ENCODE measurements at regions not wholly inside any gene's neighbourhood (a gene's known extent, or its start where the extent isn't known, plus 50 kb on each side); places are given as distances from the start of the nearest gene placed in this dataset.

DNA sequence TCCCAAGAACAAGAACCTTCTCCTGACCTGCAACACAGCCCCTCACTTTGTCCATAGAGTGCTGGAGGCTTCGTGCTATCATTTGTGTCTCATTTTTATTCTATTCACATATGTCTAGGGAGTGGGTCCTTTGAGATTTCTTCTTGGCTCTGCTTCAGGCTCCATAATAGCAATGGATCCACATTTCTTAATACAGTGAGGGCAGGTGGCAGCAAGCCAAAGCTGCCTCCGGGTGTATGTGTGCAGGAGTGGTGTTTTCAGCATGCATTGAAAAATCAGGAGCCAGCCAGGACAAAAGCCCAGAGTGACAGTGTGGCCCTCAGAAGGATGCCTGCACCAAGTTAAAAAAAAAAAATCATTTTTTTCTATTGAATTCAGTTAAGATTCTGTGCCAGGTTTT lies 115.1 kb upstream of the PELI1 start:
- no peaks in the 10 kb centered on the region for H3K27me3 ChIP-seq (ENCODE audit: control insufficient read depth, insufficient read depth, low read length)
- H3K4me3 ChIP-seq (ENCODE audit: low read length): no peak overlapping the region
- H3K9me3 ChIP-seq (ENCODE audit: control insufficient read depth, low read length): no peaks in the 10 kb centered on the region
- H3K36me3 ChIP-seq (ENCODE audit: control insufficient read depth, insufficient read depth, low read length): no peaks in the 10 kb centered on the region
- no peak overlapping the region for H3K9ac ChIP-seq (ENCODE audit: low read length)
- H3K4me1 ChIP-seq (ENCODE audit: control insufficient read depth, insufficient read depth, low read length): peaks cover 30% of the 10 kb centered on the region

DNA sequence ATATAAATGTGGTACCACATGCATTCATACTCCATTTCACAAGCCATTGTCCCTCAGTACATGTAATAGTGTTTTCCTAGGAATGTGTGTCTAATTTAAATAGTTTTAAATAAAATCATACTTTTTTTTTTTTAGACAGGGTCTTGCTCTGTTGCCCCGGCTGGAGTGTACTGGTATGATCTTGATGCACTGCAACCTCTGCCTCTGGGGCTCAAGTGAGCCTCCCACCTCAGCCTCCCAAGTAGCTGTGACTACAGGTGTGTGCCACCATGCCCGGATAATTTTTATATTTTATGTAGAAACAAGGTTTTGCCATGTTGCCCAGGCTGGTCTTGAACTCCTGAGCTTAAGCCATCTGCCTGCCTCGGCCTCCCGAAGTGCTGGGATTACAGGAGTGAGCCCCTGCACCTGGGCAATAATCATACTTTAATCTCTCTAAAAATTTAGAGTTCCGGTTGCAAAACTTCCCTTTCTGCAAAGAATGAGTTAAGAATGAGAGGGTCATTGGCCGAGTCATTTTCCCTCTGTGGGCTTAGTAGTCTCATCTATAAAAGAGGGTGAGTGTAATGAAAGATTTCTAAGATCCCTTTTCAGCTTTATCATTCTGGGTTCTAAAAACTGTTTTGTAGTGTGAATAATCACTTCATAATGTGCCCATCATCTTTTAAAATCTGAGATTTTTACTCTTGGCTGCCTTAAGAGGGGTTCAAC lies 116.0 kb upstream of the PELI1 start:
- Histone ChIP-seq H3K9me3 (ENCODE audit: control insufficient read depth, low read length) (no peaks in the 10 kb centered on the region), H3K27me3 (ENCODE audit: control insufficient read depth, insufficient read depth, low read length) (no peaks in the 10 kb centered on the region), H3K4me3 (ENCODE audit: low read length) (no peak overlapping the region), H3K4me1 (ENCODE audit: control insufficient read depth, insufficient read depth, low read length) (peaks cover 30% of the 10 kb centered on the region), H3K36me3 (ENCODE audit: control insufficient read depth, insufficient read depth, low read length) (no peaks in the 10 kb centered on the region), H3K9ac (ENCODE audit: low read length) (no peak overlapping the region)

DNA sequence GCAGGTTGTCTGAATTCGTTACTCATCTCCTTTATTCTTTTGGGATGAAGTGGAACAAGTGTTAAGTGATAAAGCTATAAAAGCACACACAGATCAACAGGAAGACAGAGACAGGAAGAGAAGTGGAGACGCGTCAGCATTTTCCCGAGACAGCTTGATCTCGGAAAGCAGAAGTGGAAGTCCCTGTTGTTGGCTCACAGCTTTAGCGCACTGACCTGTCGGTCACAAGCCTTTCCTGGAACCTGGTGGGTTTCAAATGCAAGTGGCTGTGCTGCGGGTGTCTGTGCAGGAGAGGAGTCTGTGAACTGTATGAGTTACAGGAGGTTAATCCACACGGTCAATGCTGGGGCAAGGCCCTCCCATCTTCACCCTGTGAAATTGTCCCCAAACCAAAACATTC lies 116.6 kb upstream of the PELI1 start:
- Histone ChIP-seq H3K4me1 (ENCODE audit: control insufficient read depth, insufficient read depth, low read length) (peaks cover 30% of the 10 kb centered on the region), H3K27me3 (ENCODE audit: control insufficient read depth, insufficient read depth, low read length) (no peaks in the 10 kb centered on the region), H3K9ac (ENCODE audit: low read length) (no peak overlapping the region), H3K36me3 (ENCODE audit: control insufficient read depth, insufficient read depth, low read length) (no peaks in the 10 kb centered on the region), H3K9me3 (ENCODE audit: control insufficient read depth, low read length) (no peaks in the 10 kb centered on the region), H3K4me3 (ENCODE audit: low read length) (no peak overlapping the region)

DNA sequence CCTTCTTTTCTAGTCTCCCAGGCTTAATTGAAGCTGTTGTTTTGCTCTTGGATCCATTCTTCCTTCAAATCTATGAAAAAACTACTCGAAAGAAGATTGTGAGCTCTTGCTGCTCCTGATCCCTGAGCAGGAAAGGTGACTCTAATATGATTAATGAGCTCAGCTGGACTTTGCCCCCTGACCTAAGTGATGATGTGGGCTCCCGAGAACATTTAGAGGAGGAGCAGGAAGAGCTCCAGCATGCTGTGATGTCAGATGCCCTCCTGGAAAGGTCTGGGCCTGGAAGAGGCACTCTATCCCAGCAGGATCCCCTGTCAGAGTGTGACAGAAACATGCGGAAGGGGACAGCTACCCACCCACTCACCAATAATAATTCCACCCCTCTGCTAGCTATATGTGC lies 117.9 kb upstream of the PELI1 start:
- H3K27me3 ChIP-seq (ENCODE audit: control insufficient read depth, insufficient read depth, low read length): no peaks in the 10 kb centered on the region
- peaks cover 30% of the 10 kb centered on the region for H3K4me1 ChIP-seq (ENCODE audit: control insufficient read depth, insufficient read depth, low read length)
- no peak overlapping the region for H3K4me3 ChIP-seq (ENCODE audit: low read length)
- H3K9ac ChIP-seq (ENCODE audit: low read length): no peak overlapping the region
- no peaks in the 10 kb centered on the region for H3K9me3 ChIP-seq (ENCODE audit: control insufficient read depth, low read length)
- no peaks in the 10 kb centered on the region for H3K36me3 ChIP-seq (ENCODE audit: control insufficient read depth, insufficient read depth, low read length)

DNA sequence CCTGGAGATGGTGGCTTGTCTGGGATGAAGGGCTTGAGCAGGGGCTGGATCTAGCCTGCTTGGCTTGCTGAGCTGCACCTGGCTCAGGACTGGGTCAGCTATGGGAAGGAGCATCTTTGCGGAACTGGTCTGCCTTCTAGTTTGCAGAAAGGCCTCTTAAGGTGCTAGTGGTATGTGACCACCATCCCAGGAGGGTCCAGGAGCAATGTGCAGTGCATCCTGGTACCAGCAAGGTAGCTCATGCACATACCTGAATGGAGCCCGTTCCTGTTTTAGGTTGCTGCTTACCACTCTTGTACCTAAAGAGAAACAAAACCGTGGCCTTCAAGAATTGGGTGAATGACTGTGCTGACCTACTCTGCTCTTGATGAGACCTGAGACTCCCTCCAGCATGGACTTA lies 118.6 kb upstream of the PELI1 start:
- H3K4me1 ChIP-seq (ENCODE audit: control insufficient read depth, insufficient read depth, low read length): peaks cover 30% of the 10 kb centered on the region
- no peaks in the 10 kb centered on the region for H3K27me3 ChIP-seq (ENCODE audit: control insufficient read depth, insufficient read depth, low read length)

DNA sequence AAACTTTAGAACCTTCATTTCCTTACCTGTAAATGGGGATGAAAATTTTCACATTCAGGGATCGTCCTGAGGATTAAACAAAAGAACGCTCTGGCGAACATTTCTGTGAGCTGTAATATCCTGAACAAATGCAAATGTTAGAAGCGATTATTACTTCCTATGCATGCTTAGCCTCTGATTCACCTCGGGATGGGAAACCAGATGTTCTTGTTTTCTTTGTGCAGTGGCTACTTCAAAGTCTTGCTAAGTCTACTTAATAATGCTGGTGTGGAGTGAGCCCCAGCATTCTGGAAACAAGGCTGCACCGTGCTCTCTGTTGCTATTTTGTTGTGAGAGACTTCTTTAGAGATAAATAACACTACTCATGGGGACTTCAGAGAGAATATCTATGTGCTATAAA lies 119.1 kb upstream of the PELI1 start:
- Histone ChIP-seq H3K9ac (ENCODE audit: low read length) (no peak overlapping the region), H3K36me3 (ENCODE audit: control insufficient read depth, insufficient read depth, low read length) (no peaks in the 10 kb centered on the region), H3K9me3 (ENCODE audit: control insufficient read depth, low read length) (no peaks in the 10 kb centered on the region), H3K27me3 (ENCODE audit: control insufficient read depth, insufficient read depth, low read length) (no peaks in the 10 kb centered on the region), H3K4me3 (ENCODE audit: low read length) (no peak overlapping the region), H3K4me1 (ENCODE audit: control insufficient read depth, insufficient read depth, low read length) (peaks cover 30% of the 10 kb centered on the region)

More for the DNA sequence above, 118.6 kb upstream of the PELI1 start:
- Histone ChIP-seq H3K9ac (ENCODE audit: low read length) (no peak overlapping the region), H3K9me3 (ENCODE audit: control insufficient read depth, low read length) (no peaks in the 10 kb centered on the region), H3K36me3 (ENCODE audit: control insufficient read depth, insufficient read depth, low read length) (no peaks in the 10 kb centered on the region), H3K4me3 (ENCODE audit: low read length) (no peak overlapping the region)

DNA sequence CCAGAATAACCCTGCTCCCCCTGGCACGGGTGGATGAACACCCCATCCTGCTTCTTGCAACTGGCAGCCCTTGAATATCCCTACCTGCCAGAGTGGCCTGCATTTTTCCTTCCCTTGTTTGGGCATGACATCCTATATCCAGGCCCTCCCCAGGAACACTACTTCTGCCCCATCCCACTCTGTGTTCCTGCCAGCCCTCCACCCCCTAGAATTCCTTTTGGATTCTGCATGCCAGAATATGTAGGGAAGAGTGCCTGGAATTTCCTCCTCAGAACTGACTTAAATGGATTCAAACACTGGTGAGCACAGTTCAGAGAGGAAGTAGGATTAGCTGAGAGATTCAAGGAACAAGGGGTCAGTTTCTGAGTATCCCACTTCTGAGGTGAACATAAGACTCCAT lies 123.5 kb upstream of the PELI1 start:
- no peak overlapping the region for H3K9ac ChIP-seq (ENCODE audit: low read length)
- H3K9me3 ChIP-seq (ENCODE audit: control insufficient read depth, low read length): no peaks in the 10 kb centered on the region

DNA sequence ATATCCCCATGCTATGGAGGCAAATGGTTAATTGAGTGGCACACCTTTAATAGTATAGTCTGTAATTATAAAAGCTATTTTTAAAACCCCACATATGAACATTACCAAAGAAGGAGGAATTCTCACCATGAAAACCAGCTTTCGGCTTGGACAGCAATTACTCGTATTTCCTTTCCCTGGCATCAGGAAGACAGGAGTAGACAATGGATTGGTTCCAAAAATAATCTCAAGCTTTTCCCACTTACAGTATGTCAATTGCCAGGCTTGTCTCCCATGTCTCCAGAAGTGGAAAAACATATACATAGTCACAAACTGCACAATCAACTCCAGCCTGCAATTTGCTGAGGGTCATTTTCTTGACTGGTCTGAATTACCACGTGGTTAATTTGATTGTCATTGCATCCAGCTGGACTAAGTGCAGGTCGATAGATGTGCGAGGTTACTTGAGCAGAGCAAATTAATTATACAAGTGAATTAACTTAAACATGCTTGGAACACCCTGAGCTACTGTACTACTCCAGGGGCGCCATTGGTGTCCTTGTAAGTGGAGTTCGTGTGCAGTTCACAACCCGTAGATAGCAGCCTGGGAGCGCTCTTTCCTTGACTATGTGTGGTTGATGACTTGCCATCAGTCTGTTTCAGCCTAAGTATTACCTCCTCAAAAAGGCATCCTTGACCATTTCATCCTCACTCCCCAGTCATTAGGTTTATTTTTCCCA lies 124.3 kb upstream of the PELI1 start:
- Histone ChIP-seq H3K27me3 (ENCODE audit: control insufficient read depth, insufficient read depth, low read length) (no peaks in the 10 kb centered on the region), H3K4me1 (ENCODE audit: control insufficient read depth, insufficient read depth, low read length) (peaks cover 10% of the 10 kb centered on the region), H3K4me3 (ENCODE audit: low read length) (no peak overlapping the region)

More for the DNA sequence above, 123.5 kb upstream of the PELI1 start:
- Histone ChIP-seq H3K4me1 (ENCODE audit: control insufficient read depth, insufficient read depth, low read length) (peaks cover 9% of the 10 kb centered on the region), H3K36me3 (ENCODE audit: control insufficient read depth, insufficient read depth, low read length) (no peaks in the 10 kb centered on the region), H3K4me3 (ENCODE audit: low read length) (no peak overlapping the region), H3K27me3 (ENCODE audit: control insufficient read depth, insufficient read depth, low read length) (no peaks in the 10 kb centered on the region)

DNA sequence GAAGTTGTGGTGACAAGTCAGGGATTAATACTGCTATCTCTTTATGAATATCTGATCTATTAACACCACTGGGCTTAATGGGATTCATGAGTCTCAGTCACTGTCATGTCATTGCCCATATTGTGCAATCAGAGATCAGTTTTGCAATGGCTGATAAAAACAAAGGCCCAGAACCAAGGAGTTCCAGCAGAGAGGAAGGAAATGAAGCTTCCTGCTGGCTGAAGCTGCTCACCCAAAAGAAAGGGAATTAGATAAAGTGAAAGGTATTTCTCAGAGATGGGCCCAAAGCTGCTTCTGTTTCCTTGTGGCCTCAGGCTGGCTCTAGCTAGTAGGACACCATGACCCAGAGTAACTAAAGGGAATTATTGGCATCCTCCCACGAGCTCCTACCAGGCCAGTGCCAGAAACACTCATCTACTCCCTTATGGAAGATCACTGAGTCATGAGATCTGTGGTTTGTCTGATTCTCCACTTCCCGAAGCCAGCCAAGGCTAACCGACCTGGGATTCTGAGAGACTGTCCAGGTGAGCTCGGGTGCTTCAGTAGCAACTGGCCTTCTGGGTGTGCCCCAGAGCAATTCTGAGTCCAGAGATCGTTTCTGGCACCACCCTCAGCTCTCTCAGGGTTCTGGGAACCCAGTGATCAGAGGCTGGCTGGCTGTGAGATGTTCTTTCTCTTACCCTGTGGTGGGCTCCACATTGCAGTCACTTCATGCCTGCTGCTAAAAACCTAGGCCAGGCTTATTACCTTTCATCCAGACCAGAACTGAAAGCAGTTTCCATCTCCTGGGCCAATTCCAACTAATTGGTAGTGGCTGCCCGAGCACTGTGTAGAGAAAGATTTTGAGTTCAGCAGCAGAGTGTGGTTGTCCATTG lies 129.5 kb upstream of the PELI1 start:
- no peaks in the 10 kb centered on the region for H3K9me3 ChIP-seq (ENCODE audit: control insufficient read depth, low read length)
- no peaks in the 10 kb centered on the region for H3K27me3 ChIP-seq (ENCODE audit: control insufficient read depth, insufficient read depth, low read length)
- no peaks in the 10 kb centered on the region for H3K36me3 ChIP-seq (ENCODE audit: control insufficient read depth, insufficient read depth, low read length)
- peaks cover 30% of the 10 kb centered on the region for H3K4me1 ChIP-seq (ENCODE audit: control insufficient read depth, insufficient read depth, low read length)
- H3K4me3 ChIP-seq (ENCODE audit: low read length): no peak overlapping the region
- H3K9ac ChIP-seq (ENCODE audit: low read length): peak overlapping the region; percentile 30

More for the DNA sequence above, 124.3 kb upstream of the PELI1 start:
- Histone ChIP-seq H3K36me3 (ENCODE audit: control insufficient read depth, insufficient read depth, low read length) (no peaks in the 10 kb centered on the region), H3K9me3 (ENCODE audit: control insufficient read depth, low read length) (no peaks in the 10 kb centered on the region), H3K9ac (ENCODE audit: low read length) (no peak overlapping the region)

DNA sequence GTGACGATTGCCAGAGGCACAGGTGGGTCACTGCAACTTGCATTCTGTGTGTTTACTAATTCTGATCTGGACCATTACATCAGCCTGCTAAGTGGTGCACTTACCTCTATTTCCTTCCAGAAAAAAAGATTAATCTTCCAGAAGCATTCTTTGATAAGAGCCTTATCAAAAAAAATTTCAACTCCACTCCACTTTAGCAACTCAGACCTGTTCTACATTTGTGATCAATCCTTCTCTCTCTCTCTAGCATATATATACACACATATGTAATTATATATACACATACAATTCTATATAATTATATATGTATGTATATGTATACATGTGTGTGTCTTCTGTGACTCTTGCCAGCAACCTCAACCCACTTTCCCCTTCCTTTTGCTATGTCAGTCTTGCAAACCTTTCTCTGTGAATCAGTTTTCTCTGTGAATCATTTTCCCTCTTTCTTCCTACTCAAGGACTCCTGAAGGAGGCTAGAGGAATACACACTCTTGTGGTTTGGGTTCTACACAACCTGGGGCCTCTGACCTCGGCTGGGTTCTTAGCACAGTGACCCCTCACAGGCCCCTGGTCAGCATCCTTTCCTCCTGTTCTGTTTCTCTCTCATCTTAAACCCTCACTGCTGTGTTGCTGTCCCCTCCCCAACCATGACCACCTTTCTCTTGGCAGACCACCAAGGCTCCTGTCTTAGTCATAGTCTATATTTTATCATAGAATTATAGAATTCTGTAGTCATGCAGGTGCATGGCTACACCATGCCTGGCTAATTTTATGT lies 130.4 kb upstream of the PELI1 start:
- H3K4me1 ChIP-seq (ENCODE audit: control insufficient read depth, insufficient read depth, low read length): peaks cover 30% of the 10 kb centered on the region
- H3K36me3 ChIP-seq (ENCODE audit: control insufficient read depth, insufficient read depth, low read length): no peaks in the 10 kb centered on the region
- H3K9ac ChIP-seq (ENCODE audit: low read length): peak overlapping the region; percentile 30
- no peaks in the 10 kb centered on the region for H3K27me3 ChIP-seq (ENCODE audit: control insufficient read depth, insufficient read depth, low read length)
- H3K9me3 ChIP-seq (ENCODE audit: control insufficient read depth, low read length): no peaks in the 10 kb centered on the region
- H3K4me3 ChIP-seq (ENCODE audit: low read length): no peak overlapping the region

DNA sequence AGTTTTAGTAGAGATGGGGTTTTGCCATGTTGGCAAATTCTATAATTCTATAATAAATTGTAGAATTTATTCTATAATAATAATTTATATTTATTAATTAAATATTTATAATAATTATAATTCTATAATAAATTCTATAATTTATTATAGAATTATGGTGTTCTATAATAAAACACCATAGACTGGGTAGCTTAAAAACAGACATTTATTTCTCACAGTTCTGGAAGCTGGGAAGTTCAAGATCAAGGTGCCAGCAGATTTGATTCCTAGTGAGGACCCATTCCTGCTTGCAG lies 130.9 kb upstream of the PELI1 start:
- Histone ChIP-seq H3K27me3 (ENCODE audit: control insufficient read depth, insufficient read depth, low read length) (no peaks in the 10 kb centered on the region), H3K4me1 (ENCODE audit: control insufficient read depth, insufficient read depth, low read length) (peaks cover 30% of the 10 kb centered on the region), H3K36me3 (ENCODE audit: control insufficient read depth, insufficient read depth, low read length) (no peaks in the 10 kb centered on the region), H3K9ac (ENCODE audit: low read length) (no peak overlapping the region), H3K9me3 (ENCODE audit: control insufficient read depth, low read length) (no peaks in the 10 kb centered on the region), H3K4me3 (ENCODE audit: low read length) (no peak overlapping the region)

Measured in mucosa of stomach (tissue), 1 donor.